HUES64 (cell line): ENCODE measurements at regions not wholly inside any gene's neighbourhood (a gene's known extent, or its start where the extent isn't known, plus 50 kb on each side); places are given as distances from the start of the nearest gene placed in this dataset.
"Not testable (repeated sequence)": the region's sequence is repeated elsewhere in the genome, so short reads cannot be mapped to it uniquely, and the experiment has no call there.

Experiments used
- H3K27ac ChIP-seq: 2 replicates; pipeline ENCODE4 v1.7.0; 2013; ENCODE audit warnings: low read depth, low read length, inconsistent platforms
- H3K27me3 ChIP-seq: 2 replicates; pipeline ENCODE4 v1.6.1; 2013; ENCODE audit warnings: mild to moderate bottlenecking, low read length; ENCODE audit not compliant: insufficient read depth
- H3K36me3 ChIP-seq: 2 replicates; pipeline ENCODE4 v1.6.1; 2013; ENCODE audit warnings: mild to moderate bottlenecking, low read length; ENCODE audit not compliant: insufficient read depth
- H3K4me1 ChIP-seq: 2 replicates; pipeline ENCODE4 v1.6.1; 2013; ENCODE audit warnings: mild to moderate bottlenecking, low read length, moderate library complexity; ENCODE audit not compliant: insufficient read depth
- H3K4me3 ChIP-seq: 2 replicates; pipeline ENCODE4 v1.5.1; 2013; ENCODE audit warnings: mild to moderate bottlenecking, low read length, moderate library complexity
- H3K9ac ChIP-seq: 2 replicates; pipeline ENCODE4 v1.6.1; 2013; ENCODE audit warnings: mild to moderate bottlenecking, low read depth, low read length
- H3K9me3 ChIP-seq: 2 replicates; pipeline ENCODE4 v1.6.1; 2013; ENCODE audit warnings: low read depth, low read length; ENCODE audit not compliant: insufficient read depth
- WGBS: fragments of 150-250, 120-280 bp; methylation state at CpG from one replicate; pipeline ENCODE4 v1.1.7; 2013; ENCODE audit warnings: missing lambda C conversion rate; 5-methylcytosine and 5-hydroxymethylcytosine counted together

DNA sequence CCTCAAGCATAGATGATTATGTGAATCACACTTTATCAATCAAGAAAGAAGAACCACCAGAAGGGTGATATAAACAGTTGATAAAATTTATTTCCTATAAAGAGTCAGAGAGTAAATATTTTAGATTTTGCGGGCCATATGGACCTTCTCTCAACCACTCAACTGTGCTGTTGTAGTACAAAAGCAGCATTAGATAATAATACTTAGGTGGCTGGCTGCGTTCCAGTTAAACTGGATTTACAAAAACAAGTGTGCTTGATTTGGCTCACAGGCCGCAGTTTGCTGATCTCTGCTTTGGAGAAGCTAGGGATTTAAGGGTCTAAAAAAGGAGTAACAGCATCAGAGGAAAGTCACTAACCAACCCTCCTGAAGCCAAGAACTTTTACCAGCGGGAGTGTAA, 1406.0 kb downstream of the KCNT2 start:
- 92% methylated on average over 4 of the region's 4 CpGs for WGBS
- Histone ChIP-seq H3K4me3 (no peak overlapping the region), H3K27me3 (no peaks in the 10 kb centered on the region), H3K27ac (no peak overlapping the region), H3K4me1 (peaks cover 4% of the 10 kb centered on the region; the same call in 1 of the 2 replicates), H3K36me3 (no peaks in the 10 kb centered on the region), H3K9me3 (no peaks in the 10 kb centered on the region), H3K9ac (no peak overlapping the region)

DNA sequence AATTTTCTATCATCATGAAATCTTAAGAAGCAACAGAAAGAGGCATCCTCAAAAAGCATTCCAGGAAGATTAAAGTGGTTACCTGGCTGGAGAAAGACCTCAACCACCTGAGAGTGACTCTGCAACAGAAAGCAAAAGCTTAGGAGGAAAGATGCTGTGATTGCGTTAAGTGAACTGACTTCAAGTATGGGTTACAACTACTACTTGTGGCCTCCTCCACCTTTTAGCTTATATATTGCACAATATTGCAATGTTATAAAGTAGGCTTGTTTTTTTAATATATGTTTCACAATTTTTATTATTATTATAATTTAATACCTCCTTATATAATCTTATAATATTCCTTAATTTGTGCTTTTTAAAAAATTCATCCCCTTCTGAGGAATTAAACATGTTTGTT, 1407.5 kb downstream of the KCNT2 start:
- Histone ChIP-seq H3K4me1 (peaks cover 4% of the 10 kb centered on the region; the same call in 1 of the 2 replicates), H3K9me3 (no peaks in the 10 kb centered on the region), H3K36me3 (no peaks in the 10 kb centered on the region), H3K9ac (no peak overlapping the region), H3K4me3 (no peak overlapping the region), H3K27me3 (no peaks in the 10 kb centered on the region), H3K27ac (no peak overlapping the region)
- WGBS, result 88% methylated on average over 1 of the region's 1 CpG

DNA sequence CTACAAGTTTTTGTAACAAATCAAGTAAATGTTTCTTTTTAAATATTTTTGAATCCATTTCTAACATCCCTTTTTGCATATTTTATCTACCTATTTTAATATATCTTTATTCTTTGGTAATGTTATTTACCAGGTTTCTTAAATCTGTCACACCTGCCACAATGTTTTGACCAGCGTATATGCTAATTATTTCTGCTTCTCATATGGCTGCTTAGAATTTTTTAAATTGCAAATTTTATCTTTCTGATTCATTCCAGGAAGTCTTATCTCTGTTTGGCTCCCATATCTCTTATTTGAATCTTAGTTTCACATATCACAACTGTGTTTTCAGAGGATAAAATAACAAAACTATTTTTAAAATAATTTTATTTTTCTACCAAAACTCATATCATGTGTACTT, 1411.1 kb downstream of the KCNT2 start:
- Histone ChIP-seq H3K36me3 (no peaks in the 10 kb centered on the region), H3K9me3 (no peaks in the 10 kb centered on the region), H3K27me3 (no peaks in the 10 kb centered on the region), H3K4me3 (no peak overlapping the region), H3K4me1 (peaks cover 4% of the 10 kb centered on the region; the same call in 1 of the 2 replicates), H3K9ac (no peak overlapping the region), H3K27ac (no peak overlapping the region)
- WGBS, result 100% methylated on average over 1 of the region's 1 CpG

DNA sequence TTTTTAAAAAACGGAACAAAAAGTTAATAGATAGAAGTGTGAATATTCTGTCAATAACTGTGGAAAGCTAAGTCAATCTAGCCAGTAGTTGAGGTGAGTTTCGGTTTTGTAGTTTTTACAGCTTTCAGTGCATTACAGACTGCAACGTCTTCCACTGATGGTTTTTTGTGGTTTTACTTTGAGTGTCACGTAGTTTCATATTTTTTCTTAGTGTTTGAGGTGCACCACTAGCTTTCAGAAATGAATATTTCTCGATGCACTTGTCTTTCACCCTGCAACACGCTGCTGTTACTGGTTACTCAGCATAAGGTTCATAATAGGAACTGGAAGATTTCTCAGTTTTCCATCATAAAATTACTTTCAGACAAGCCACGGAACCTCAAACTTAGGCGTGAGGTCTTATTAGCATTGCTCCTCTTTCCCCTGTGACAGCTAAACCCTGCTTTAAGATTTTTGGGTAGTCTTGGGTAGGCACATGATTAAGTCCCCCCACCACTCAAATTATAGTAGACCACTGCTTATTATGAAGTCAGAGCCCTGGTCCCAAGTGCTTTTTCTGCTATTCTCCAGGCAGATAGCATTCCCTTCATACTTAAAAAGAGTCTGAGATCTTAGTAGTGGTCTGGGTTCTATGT, 1412.7 kb downstream of the KCNT2 start:
- no peaks in the 10 kb centered on the region for H3K27me3 ChIP-seq
- no peaks in the 10 kb centered on the region for H3K36me3 ChIP-seq
- no peaks in the 10 kb centered on the region for H3K9me3 ChIP-seq
- no peak overlapping the region for H3K4me3 ChIP-seq
- 89% methylated on average over 8 of the region's 8 CpGs for WGBS
- H3K4me1 ChIP-seq, result peaks cover 4% of the 10 kb centered on the region; the same call in 1 of the 2 replicates
- H3K27ac ChIP-seq, result no peak overlapping the region
- H3K9ac ChIP-seq, result no peak overlapping the region

DNA sequence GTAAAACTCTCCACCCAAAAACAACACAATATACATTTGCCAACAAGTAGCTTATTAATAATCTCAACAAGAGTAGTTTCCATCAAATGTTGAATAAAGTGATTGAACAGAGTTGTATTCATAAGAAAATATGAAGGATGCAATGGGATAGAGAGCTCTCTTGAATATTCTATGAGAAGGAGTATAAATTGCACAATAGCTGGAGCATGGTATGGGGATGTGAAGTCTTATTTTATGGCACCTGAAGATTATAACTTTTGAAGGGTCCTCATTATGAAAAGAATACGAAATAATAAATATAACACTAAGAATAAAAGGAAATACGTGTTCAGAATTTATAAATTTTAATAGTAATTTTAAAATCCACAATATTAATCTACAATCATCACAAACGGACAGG, 1415.1 kb downstream of the KCNT2 start:
- Histone ChIP-seq H3K27me3 (no peaks in the 10 kb centered on the region), H3K36me3 (no peaks in the 10 kb centered on the region), H3K9me3 (no peaks in the 10 kb centered on the region), H3K27ac (no peak overlapping the region), H3K9ac (no peak overlapping the region), H3K4me3 (no peak overlapping the region), H3K4me1 (peaks cover 3% of the 10 kb centered on the region; the same call in 1 of the 2 replicates)
- no CpG with 5 or more reads among the region's 3 CpGs for WGBS

DNA sequence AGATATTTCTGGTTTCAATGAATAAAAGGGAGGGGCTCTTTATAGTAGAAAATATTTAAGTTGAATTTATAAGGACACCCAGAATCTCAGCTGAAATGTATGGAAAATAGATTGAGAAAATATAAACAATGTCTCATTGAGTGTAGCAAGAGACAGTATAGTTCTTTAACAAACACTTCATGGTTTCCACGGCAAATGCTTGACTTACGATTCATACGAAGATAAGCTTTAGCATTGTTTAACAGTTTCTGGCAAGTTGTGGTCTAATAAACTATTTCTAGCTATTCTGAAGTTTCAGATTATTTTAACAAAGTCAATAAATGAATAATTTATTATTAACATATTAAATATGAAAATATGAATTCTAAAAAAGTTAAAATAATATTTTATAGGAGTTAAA, 1419.4 kb downstream of the KCNT2 start:
- H3K9me3 ChIP-seq, result no peaks in the 10 kb centered on the region
- 97% methylated on average over 3 of the region's 3 CpGs for whole genome bisulfite sequencing

DNA sequence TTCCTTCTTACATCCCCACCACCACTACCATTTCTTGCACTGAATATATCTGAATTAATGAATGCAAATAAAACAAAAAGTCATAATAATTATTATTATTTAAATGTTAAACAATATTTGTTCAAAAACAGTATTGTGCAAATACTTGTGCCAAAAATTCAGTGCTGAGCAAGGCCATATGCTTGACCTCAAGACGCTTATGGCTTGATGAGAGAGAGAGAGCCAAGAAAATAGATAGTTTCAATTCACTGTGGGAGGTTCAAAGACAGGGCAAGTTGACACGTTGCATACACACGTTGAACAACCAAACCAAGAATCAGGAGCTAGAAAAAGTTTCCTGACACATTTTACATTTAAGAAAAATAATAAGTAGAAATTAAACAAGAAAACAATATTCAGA, 1421.7 kb downstream of the KCNT2 start:
- Histone ChIP-seq H3K36me3 (no peaks in the 10 kb centered on the region), H3K27ac (no peak overlapping the region), H3K27me3 (no peaks in the 10 kb centered on the region), H3K9ac (no peak overlapping the region), H3K4me3 (no peak overlapping the region), H3K9me3 (no peaks in the 10 kb centered on the region), H3K4me1 (no peaks in the 10 kb centered on the region)
- 89% methylated on average over 3 of the region's 3 CpGs for WGBS

More for the DNA sequence above, 1419.4 kb downstream of the KCNT2 start:
- no peaks in the 10 kb centered on the region for H3K27me3 ChIP-seq
- H3K4me3 ChIP-seq, result no peak overlapping the region
- H3K9ac ChIP-seq, result no peak overlapping the region
- H3K36me3 ChIP-seq, result no peaks in the 10 kb centered on the region
- no peak overlapping the region for H3K27ac ChIP-seq
- no peaks in the 10 kb centered on the region for H3K4me1 ChIP-seq

DNA sequence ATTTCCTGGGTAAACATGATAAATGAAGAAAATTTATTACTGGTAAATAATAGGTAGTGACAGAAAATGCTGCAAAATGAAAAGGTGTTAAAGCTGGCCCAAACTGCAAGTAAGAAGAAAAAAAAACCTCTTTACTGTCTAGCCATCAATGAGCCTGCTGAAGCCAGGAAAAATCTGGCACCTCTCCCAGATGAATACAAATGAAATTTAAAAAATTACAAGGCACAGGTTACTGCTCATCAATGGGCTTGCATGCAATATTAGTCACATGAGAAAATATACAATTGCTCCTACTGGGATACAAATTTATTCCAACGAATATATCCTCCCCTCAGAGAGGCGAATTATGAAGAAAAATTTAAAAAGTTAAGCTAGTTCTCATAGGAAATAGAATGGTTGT, 1422.5 kb downstream of the KCNT2 start:
- no CpG with 5 or more reads among the region's 2 CpGs for WGBS

DNA sequence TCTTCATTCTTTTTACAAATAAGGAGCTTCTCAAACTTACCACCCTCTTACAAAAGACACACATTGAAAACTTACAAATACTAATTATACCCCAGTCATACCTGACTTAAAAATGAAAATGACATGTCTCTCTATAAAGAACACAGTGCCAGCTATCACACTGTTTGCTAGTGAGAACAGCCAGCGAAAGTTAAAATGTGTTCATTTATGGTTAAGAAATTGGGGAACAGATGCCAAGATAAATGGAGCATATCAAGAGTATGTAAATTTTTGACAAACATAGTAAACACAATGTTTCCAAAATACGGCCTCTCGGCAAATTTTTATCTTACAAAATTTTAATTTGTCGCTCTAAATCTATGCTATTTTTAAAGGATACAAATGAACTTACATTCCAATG, 1422.9 kb downstream of the KCNT2 start:
- no peaks in the 10 kb centered on the region for H3K27me3 ChIP-seq
- 100% methylated on average over 1 of the region's 4 CpGs for WGBS
- H3K36me3 ChIP-seq, result no peaks in the 10 kb centered on the region

More for the DNA sequence above, 1422.5 kb downstream of the KCNT2 start:
- H3K27ac ChIP-seq, result no peak overlapping the region
- H3K4me3 ChIP-seq, result no peak overlapping the region
- H3K9ac ChIP-seq, result no peak overlapping the region
- no peaks in the 10 kb centered on the region for H3K9me3 ChIP-seq
- H3K4me1 ChIP-seq, result no peaks in the 10 kb centered on the region
- no peaks in the 10 kb centered on the region for H3K27me3 ChIP-seq
- no peaks in the 10 kb centered on the region for H3K36me3 ChIP-seq

DNA sequence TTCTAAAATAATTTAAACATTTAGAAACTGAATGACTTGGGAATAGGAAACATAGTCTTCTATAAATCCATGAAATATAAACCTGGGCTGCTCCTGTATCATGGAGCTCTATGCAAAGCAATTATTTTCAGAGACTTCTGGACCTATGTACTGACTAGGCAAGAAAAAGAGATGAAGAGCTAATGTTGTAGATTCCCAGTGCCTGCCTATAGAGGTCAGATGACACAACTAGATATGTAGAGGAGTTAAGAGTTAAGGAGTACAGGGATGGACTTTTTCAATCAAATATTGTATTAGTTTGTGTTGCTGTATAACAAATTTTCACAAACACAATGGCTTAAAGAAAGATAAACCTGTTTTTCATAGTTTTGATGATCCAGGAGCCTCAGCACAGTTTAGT, 1434.5 kb downstream of the KCNT2 start:
- Histone ChIP-seq H3K27me3 (no peaks in the 10 kb centered on the region), H3K4me3 (no peak overlapping the region), H3K9ac (no peak overlapping the region), H3K4me1 (no peaks in the 10 kb centered on the region), H3K9me3 (no peaks in the 10 kb centered on the region), H3K27ac (no peak overlapping the region), H3K36me3 (no peaks in the 10 kb centered on the region)

More for the DNA sequence above, 1422.9 kb downstream of the KCNT2 start:
- Histone ChIP-seq H3K4me3 (no peak overlapping the region), H3K9me3 (no peaks in the 10 kb centered on the region), H3K9ac (no peak overlapping the region), H3K27ac (no peak overlapping the region), H3K4me1 (no peaks in the 10 kb centered on the region)

DNA sequence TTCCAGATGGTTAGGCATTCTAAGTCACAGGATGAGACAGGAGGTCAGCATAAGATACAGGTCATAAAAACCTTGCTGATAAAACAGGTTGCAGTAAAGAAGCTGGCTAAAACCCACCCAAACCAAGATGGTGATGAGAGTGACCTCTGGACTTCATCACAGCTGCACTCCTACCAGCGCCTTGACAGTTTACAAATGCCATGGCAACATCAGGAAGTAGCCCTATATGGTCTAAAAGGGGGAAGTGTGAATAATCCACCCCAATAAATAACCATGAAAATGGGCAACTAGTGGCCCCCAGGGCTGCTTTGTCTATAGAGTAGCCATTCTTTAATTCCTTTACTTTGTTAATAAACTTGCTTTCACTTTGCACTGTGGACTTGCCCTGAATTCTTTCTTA, 1448.4 kb downstream of the KCNT2 start:
- H3K4me1 ChIP-seq, H3K9me3 ChIP-seq, H3K27ac ChIP-seq, H3K4me3 ChIP-seq, H3K9ac ChIP-seq, H3K27me3 ChIP-seq, H3K36me3 ChIP-seq: not testable (repeated sequence)
- WGBS, result 88% methylated on average over 1 of the region's 1 CpG

DNA sequence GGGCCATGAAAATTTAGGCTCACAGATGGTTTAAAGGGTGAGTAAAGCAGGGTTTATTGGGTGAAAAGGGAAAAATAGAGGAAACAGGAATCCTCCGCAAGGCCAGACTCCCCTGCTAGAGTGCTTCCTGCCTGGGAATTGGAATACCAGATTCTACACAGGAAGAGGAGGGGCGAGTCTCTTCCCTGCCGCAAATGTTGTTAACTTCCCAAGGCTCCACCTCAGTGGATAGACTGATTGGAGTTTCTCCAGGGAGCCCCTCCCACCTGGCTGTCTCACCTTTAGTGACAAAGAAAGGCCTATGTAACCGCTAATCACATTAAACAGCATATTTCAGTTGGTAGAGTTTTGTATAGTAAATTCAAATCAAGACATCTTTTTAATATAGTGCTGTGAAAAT, 1450.1 kb downstream of the KCNT2 start:
- Histone ChIP-seq H3K9me3 (no peaks in the 10 kb centered on the region), H3K36me3 (no peaks in the 10 kb centered on the region), H3K4me1 (peaks cover 6% of the 10 kb centered on the region; the same call in 1 of the 2 replicates), H3K27me3 (no peaks in the 10 kb centered on the region), H3K4me3 (no peak overlapping the region), H3K27ac (no peak overlapping the region), H3K9ac (no peak overlapping the region)
- 89% methylated on average over 3 of the region's 4 CpGs for WGBS
